H9 (cell line): ENCODE measurements at regions not wholly inside any gene's neighbourhood (a gene's known extent, or its start where the extent isn't known, plus 50 kb on each side); places are given as distances from the start of the nearest gene placed in this dataset.

Experiments used
- DNase-seq: peaks from one replicate; pipeline ENCODE4 v3.0.0-alpha.2; 2017
- H2AFZ ChIP-seq: one replicate; pipeline ENCODE4 v1.6.1; 2013; ENCODE audit warnings: mild to moderate bottlenecking, low read length, control low read depth, moderate library complexity
- H2AK5ac ChIP-seq: 2 replicates; pipeline ENCODE4 v1.6.1; 2013; ENCODE audit warnings: low read length, control low read depth, mixed read lengths; ENCODE audit not compliant: insufficient read length
- H2BK120ac ChIP-seq: one replicate; pipeline ENCODE4 v1.6.1; 2013; ENCODE audit warnings: low read depth, mild to moderate bottlenecking, low read length, control low read depth, inconsistent platforms; ENCODE audit not compliant: poor library complexity, severe bottlenecking
- H2BK12ac ChIP-seq: 2 replicates; pipeline ENCODE4 v1.6.1; 2013; ENCODE audit warnings: low read length, control low read depth, mixed read lengths, low read depth; ENCODE audit not compliant: insufficient read length
- H2BK15ac ChIP-seq: 2 replicates; pipeline ENCODE4 v1.6.1; 2013; ENCODE audit warnings: low read depth, low read length, control low read depth
- H2BK20ac ChIP-seq: one replicate; pipeline ENCODE4 v1.6.1; 2013; ENCODE audit warnings: low read depth, mild to moderate bottlenecking, low read length, control low read depth, inconsistent platforms; ENCODE audit not compliant: poor library complexity, severe bottlenecking
- H2BK5ac ChIP-seq: 2 replicates; pipeline ENCODE4 v1.6.1; 2013; ENCODE audit warnings: low read length, control low read depth, mixed read lengths; ENCODE audit not compliant: insufficient read length
- H3K14ac ChIP-seq: 2 replicates; pipeline ENCODE4 v1.6.1; 2013; ENCODE audit warnings: low read length, control low read depth; ENCODE audit not compliant: insufficient read depth
- H3K18ac ChIP-seq: 2 replicates; pipeline ENCODE4 v1.6.1; 2013; ENCODE audit warnings: low read depth, mild to moderate bottlenecking, mixed read lengths, low read length, control low read depth; ENCODE audit not compliant: insufficient read length
- H3K23ac ChIP-seq: 2 replicates; pipeline ENCODE4 v1.6.1; 2013; ENCODE audit warnings: low read length, control low read depth, mixed read lengths, low read depth; ENCODE audit not compliant: insufficient read length
- H3K23me2 ChIP-seq: 2 replicates; pipeline ENCODE4 v1.6.1; 2013; ENCODE audit warnings: low read depth, mild to moderate bottlenecking, mixed read lengths, low read length, control low read depth; ENCODE audit not compliant: insufficient read length, poor library complexity, severe bottlenecking
- H3K27ac ChIP-seq: 2 replicates; pipeline ENCODE4 v1.5.1; 2013; ENCODE audit warnings: low read length, control low read depth, mixed read lengths, low read depth; ENCODE audit not compliant: insufficient read length
- H3K27me3 ChIP-seq: 2 replicates; pipeline ENCODE4 v1.6.1; 2013; ENCODE audit warnings: low read length, control low read depth, inconsistent platforms; ENCODE audit not compliant: insufficient read depth
- H3K4ac ChIP-seq: 2 replicates; pipeline ENCODE4 v1.6.1; 2013; ENCODE audit warnings: low read depth, mild to moderate bottlenecking, control low read depth, inconsistent platforms, low read length, moderate library complexity
- H3K4me1 ChIP-seq: 2 replicates; pipeline ENCODE4 v1.6.1; 2013; ENCODE audit warnings: low read length, control low read depth, inconsistent platforms; ENCODE audit not compliant: insufficient read depth
- H3K4me2 ChIP-seq: 2 replicates; pipeline ENCODE4 v1.6.1; 2013; ENCODE audit warnings: low read length, control low read depth, mixed read lengths; ENCODE audit not compliant: insufficient read length, insufficient read depth
- H3K56ac ChIP-seq: 2 replicates; pipeline ENCODE4 v1.6.1; 2013; ENCODE audit warnings: low read depth, mild to moderate bottlenecking, mixed read lengths, low read length, control low read depth; ENCODE audit not compliant: insufficient read length
- H3K79me1 ChIP-seq: 2 replicates; pipeline ENCODE4 v1.6.1; 2013; ENCODE audit warnings: low read depth, mild to moderate bottlenecking, moderate library complexity, low read length, control low read depth, inconsistent platforms; ENCODE audit not compliant: insufficient read depth, poor library complexity, severe bottlenecking
- H3K79me2 ChIP-seq: 2 replicates; pipeline ENCODE4 v1.6.1; 2013; ENCODE audit warnings: low read length, control low read depth, inconsistent platforms; ENCODE audit not compliant: insufficient read depth
- H3K9ac ChIP-seq: 2 replicates; pipeline ENCODE4 v1.6.1; 2013; ENCODE audit warnings: low read length, control low read depth, mixed read lengths; ENCODE audit not compliant: insufficient read length; ENCODE audit errors: extremely low read depth
- H3K9me3 ChIP-seq: one replicate; pipeline ENCODE4 v1.6.1; 2013; ENCODE audit warnings: low read depth, low read length, inconsistent platforms; ENCODE audit not compliant: control insufficient read depth
- H3T11ph ChIP-seq: one replicate; pipeline ENCODE4 v1.6.1; 2013; ENCODE audit warnings: mild to moderate bottlenecking, low read length, control low read depth, inconsistent platforms
- H4K20me1 ChIP-seq: one replicate; pipeline ENCODE4 v1.6.1; 2013; ENCODE audit not compliant: control insufficient read depth, insufficient read length, insufficient read depth
- H4K5ac ChIP-seq: 2 replicates; pipeline ENCODE4 v1.6.1; 2013; ENCODE audit warnings: low read depth, mild to moderate bottlenecking, mixed read lengths, low read length, control low read depth; ENCODE audit not compliant: insufficient read length
- H4K8ac ChIP-seq: replicated peaks from 2 replicates; pipeline ENCODE4 v1.6.1; 2013; ENCODE audit warnings: low read length, control low read depth, mixed read lengths, low read depth; ENCODE audit not compliant: insufficient read length
- H4K91ac ChIP-seq: 2 replicates; pipeline ENCODE4 v1.6.1; 2013; ENCODE audit warnings: low read depth, mild to moderate bottlenecking, moderate library complexity, mixed read lengths, low read length, control low read depth; ENCODE audit not compliant: insufficient read length
- H3K27ac Mint-ChIP-seq, 3 experiments: 2 replicates in 2 of 3; 3 replicates in 1 of 3; pipeline ENCODE4 v1.8.0; 2020 to 2021; ENCODE audit warnings: mixed read lengths in 3 of 3, mild to moderate bottlenecking in 1 of 3, moderate library complexity in 1 of 3
- H3K27me3 Mint-ChIP-seq: 2 replicates; pipeline ENCODE4 v1.8.0; 2021; ENCODE audit warnings: low read depth, mild to moderate bottlenecking, moderate library complexity, mixed read lengths
- H3K36me3 Mint-ChIP-seq, 3 experiments: 2 replicates in 2 of 3; 3 replicates in 1 of 3; pipeline ENCODE4 v1.8.0; 2020 to 2021; ENCODE audit warnings: low read depth in 3 of 3, mixed read lengths in 3 of 3; ENCODE audit not compliant: insufficient read depth in 1 of 3
- H3K4me1 Mint-ChIP-seq, 2 experiments: 2 replicates each; pipeline ENCODE4 v1.8.0; 2020; ENCODE audit warnings: mixed read lengths in 2 of 2
- H3K4me3 Mint-ChIP-seq, 2 experiments: 2 replicates in 1 of 2; 3 replicates in 1 of 2; pipeline ENCODE4 v1.8.0; 2020 to 2021; ENCODE audit warnings: mild to moderate bottlenecking in 2 of 2, mixed read lengths in 2 of 2, moderate library complexity in 1 of 2
- H3K9me3 Mint-ChIP-seq, 2 experiments: 2 replicates in 1 of 2; 3 replicates in 1 of 2; pipeline ENCODE4 v1.8.0; 2020; ENCODE audit warnings: mild to moderate bottlenecking in 2 of 2, mixed read lengths in 2 of 2, moderate library complexity in 1 of 2
- CTCF ChIP-seq: fragments of 200-600 bp; sonication (generic); conservative IDR thresholded peaks from 3 replicates; pipeline ENCODE4 v1.8.0; 2021; ENCODE audit warnings: antibody characterized with exemption, mild to moderate bottlenecking
- WGBS: extraction: QIAGEN DNeasy Blood & Tissue Kit; methylation state at CpG from one replicate; pipeline ENCODE4 v1.1.7; 2013; ENCODE audit warnings: missing lambda C conversion rate, low lambda C conversion rate, mixed read lengths; ENCODE audit not compliant: insufficient read length; ENCODE audit errors: extremely low coverage; 5-methylcytosine and 5-hydroxymethylcytosine counted together

DNA sequence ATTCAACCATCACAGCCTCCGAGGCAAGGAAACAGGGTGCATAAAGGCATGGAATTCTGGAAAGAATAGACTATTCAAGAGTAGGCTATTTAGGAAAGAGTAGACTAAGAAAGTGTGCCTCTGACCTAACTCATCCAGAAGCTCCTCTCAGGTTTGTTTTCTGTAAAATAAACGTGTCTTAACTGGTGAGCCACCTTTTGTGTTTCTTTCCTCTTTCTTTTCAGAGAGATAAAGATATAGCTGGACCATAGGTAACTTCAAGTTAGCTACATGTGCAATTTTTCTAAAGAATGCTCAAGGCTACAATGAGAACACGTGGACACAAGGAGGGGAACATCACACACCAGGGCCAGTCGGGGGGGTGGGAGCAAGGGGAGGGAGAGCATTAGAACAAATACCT is 577.0 kb downstream of the TYW1 start:
- Histone ChIP-seq H2BK20ac (no peak overlapping the region), H4K5ac (no peak overlapping the region), H3K9ac (no peak overlapping the region), H3K23ac (no peak overlapping the region), H3K79me1 (no peaks in the 10 kb centered on the region), H3K14ac (no peak overlapping the region), H3K18ac (no peak overlapping the region), H2BK5ac (no peak overlapping the region), H3K4ac (no peak overlapping the region), H3T11ph (no peak overlapping the region), H2BK15ac (no peak overlapping the region), H4K20me1 (no peaks in the 10 kb centered on the region), H4K91ac (no peak overlapping the region), H3K4me1 (no peaks in the 10 kb centered on the region), H2AK5ac (no peak overlapping the region), H2BK12ac (no peak overlapping the region), H3K79me2 (no peaks in the 10 kb centered on the region), H3K27me3 (no peaks in the 10 kb centered on the region), H3K56ac (no peak overlapping the region), H4K8ac (no peak overlapping the region), H2AFZ (no peak overlapping the region), H2BK120ac (no peak overlapping the region), H3K23me2 (no peaks in the 10 kb centered on the region), H3K27ac (no peak overlapping the region), H3K9me3 (peaks cover 4% of the 10 kb centered on the region), H3K4me2 (no peak overlapping the region)
- no peak for DNase-seq
- WGBS: no CpG with 5 or more reads among the region's 4 CpGs
- Mint-ChIP-seq H3K9me3 (peaks cover 34 to 41% of the 10 kb centered on the region in 2 experiments), H3K36me3 (peaks cover 7 to 12% (median 11%) of the 10 kb centered on the region in 3 experiments; a peak in 6 of 7 replicates), H3K27ac (no peak overlapping the region), H3K27me3 (peaks cover 2% of the 10 kb centered on the region; the same call in 1 of the 2 replicates), H3K4me1 (no peaks in the 10 kb centered on the region), H3K4me3 (no peak overlapping the region)
- TF ChIP-seq CTCF: no peak
